Trophoblast cell (in vitro differentiated cells and primary cell): ENCODE measurements at regions not wholly inside any gene's neighbourhood (a gene's known extent, or its start where the extent isn't known, plus 50 kb on each side); places are given as distances from the start of the nearest gene placed in this dataset.

ENCODE experiments used
- DNase-seq, 2 donors: peaks; one replicate each; pipeline ENCODE4 v3.0.0-alpha.2; 2016
- H2AFZ ChIP-seq: 2 replicates; pipeline ENCODE4 v1.6.1; 2013; ENCODE audit warnings: low read length, moderate library complexity, mild to moderate bottlenecking; ENCODE audit not compliant: insufficient read depth, poor library complexity
- H2AK5ac ChIP-seq: 2 replicates; pipeline ENCODE4 v1.6.1; 2013; ENCODE audit warnings: mild to moderate bottlenecking, low read length
- H2BK120ac ChIP-seq: 2 replicates; pipeline ENCODE4 v1.6.1; 2013; ENCODE audit warnings: low read length, mild to moderate bottlenecking, moderate library complexity; ENCODE audit not compliant: insufficient read depth, poor library complexity
- H2BK12ac ChIP-seq: 2 replicates; pipeline ENCODE4 v1.6.1; 2013; ENCODE audit warnings: mild to moderate bottlenecking, low read length, moderate library complexity
- H2BK5ac ChIP-seq: 2 replicates; pipeline ENCODE4 v1.6.1; 2013; ENCODE audit warnings: low read length, low read depth, moderate library complexity, mild to moderate bottlenecking; ENCODE audit not compliant: poor library complexity
- H3K14ac ChIP-seq: 2 replicates; pipeline ENCODE4 v1.6.1; 2013; ENCODE audit warnings: mild to moderate bottlenecking, low read length
- H3K18ac ChIP-seq: 2 replicates; pipeline ENCODE4 v1.6.1; 2013; ENCODE audit warnings: mild to moderate bottlenecking, low read length
- H3K23ac ChIP-seq: 2 replicates; pipeline ENCODE4 v1.6.1; 2013; ENCODE audit warnings: low read length
- H3K27ac ChIP-seq: 2 replicates; pipeline ENCODE4 v1.5.1; 2013; ENCODE audit warnings: low read depth, mild to moderate bottlenecking, inconsistent platforms, low read length, moderate library complexity
- H3K27me3 ChIP-seq: 2 replicates; pipeline ENCODE4 v1.6.1; 2013; ENCODE audit warnings: inconsistent platforms, mild to moderate bottlenecking, low read length, moderate library complexity; ENCODE audit not compliant: insufficient read depth
- H3K36me3 ChIP-seq, 2 experiments: 1 replicate in 1 of 2; 2 replicates in 1 of 2; pipeline ENCODE4 v1.6.1; 2013; ENCODE audit warnings: low read length in 2 of 2, mild to moderate bottlenecking in 2 of 2, moderate library complexity in 1 of 2; ENCODE audit not compliant: insufficient read depth in 2 of 2, control insufficient read depth in 1 of 2
- H3K4ac ChIP-seq: 2 replicates; pipeline ENCODE4 v1.6.1; 2013; ENCODE audit warnings: low read depth, mild to moderate bottlenecking, low read length, moderate library complexity
- H3K4me1 ChIP-seq, 2 experiments: 1 replicate in 1 of 2; 2 replicates in 1 of 2; pipeline ENCODE4 v1.6.1; 2013; ENCODE audit warnings: low read length in 2 of 2, mild to moderate bottlenecking in 2 of 2, moderate library complexity in 1 of 2; ENCODE audit not compliant: insufficient read depth in 2 of 2, control insufficient read depth in 1 of 2
- H3K4me2 ChIP-seq: 2 replicates; pipeline ENCODE4 v1.6.1; 2013; ENCODE audit warnings: inconsistent platforms, mild to moderate bottlenecking, low read length, moderate library complexity
- H3K4me3 ChIP-seq: 2 replicates; pipeline ENCODE4 v1.5.1; 2013; ENCODE audit warnings: mild to moderate bottlenecking, low read depth, low read length, inconsistent platforms
- H3K79me1 ChIP-seq: one replicate; pipeline ENCODE4 v1.6.1; 2013; ENCODE audit warnings: low read length
- H3K79me2 ChIP-seq: 2 replicates; pipeline ENCODE4 v1.6.1; 2013; ENCODE audit warnings: low read length, mild to moderate bottlenecking; ENCODE audit not compliant: control insufficient read depth, insufficient read depth, poor library complexity
- H3K9ac ChIP-seq: 2 replicates; pipeline ENCODE4 v1.6.1; 2013; ENCODE audit warnings: mild to moderate bottlenecking, low read length
- H3K9me3 ChIP-seq: 2 replicates; pipeline ENCODE4 v1.6.1; 2013; ENCODE audit warnings: low read depth, mild to moderate bottlenecking, control low read depth, inconsistent platforms, low read length; ENCODE audit not compliant: insufficient read depth
- H4K12ac ChIP-seq: 2 replicates; pipeline ENCODE4 v1.6.1; 2013; ENCODE audit warnings: low read depth, mild to moderate bottlenecking, low read length, moderate library complexity
- H4K8ac ChIP-seq: 2 replicates; pipeline ENCODE4 v1.6.1; 2013; ENCODE audit warnings: low read depth, mild to moderate bottlenecking, low read length, moderate library complexity
- H4K91ac ChIP-seq: one replicate; pipeline ENCODE4 v1.6.1; 2013; ENCODE audit warnings: low read depth, mild to moderate bottlenecking, low read length, moderate library complexity
- WGBS: extraction: QIAGEN DNeasy Blood & Tissue Kit; methylation state at CpG from one replicate; pipeline ENCODE4 v1.1.7; 2013; ENCODE audit warnings: missing lambda C conversion rate; ENCODE audit not compliant: insufficient read length, insufficient coverage; ENCODE audit errors: extremely low coverage; 5-methylcytosine and 5-hydroxymethylcytosine counted together

DNA sequence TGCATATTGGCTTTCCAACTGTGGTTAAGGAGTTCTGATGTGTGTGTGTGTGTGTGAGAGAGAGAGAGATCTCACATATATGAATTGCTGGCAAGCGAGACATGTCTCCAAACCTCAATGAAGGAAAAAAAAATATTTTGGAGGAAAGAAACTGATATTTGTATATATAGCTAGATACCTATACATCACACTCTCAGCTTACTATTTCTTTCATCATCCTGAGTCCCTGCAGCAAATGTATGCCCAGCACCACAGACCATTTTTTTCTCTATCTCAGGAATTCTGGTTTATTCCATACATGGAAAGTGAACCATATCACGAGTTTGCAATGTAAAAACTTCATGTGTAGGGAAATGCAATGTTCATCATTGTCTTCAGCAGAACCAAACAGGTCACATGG lies 68.9 kb downstream of the MTERF1 start:
- no peaks in the 10 kb centered on the region for H3K27me3 ChIP-seq
- no peak overlapping the region for H4K8ac ChIP-seq
- no peak overlapping the region for H3K23ac ChIP-seq
- no peak for DNase-seq
- H2AFZ ChIP-seq, result no peak overlapping the region
- no peak overlapping the region for H3K18ac ChIP-seq
- no peaks in the 10 kb centered on the region for H3K79me1 ChIP-seq
- no peak overlapping the region for H3K9ac ChIP-seq
- H3K27ac ChIP-seq, result no peak overlapping the region
- no CpG with 5 or more reads among the region's 2 CpGs for WGBS
- no peak overlapping the region for H3K4me3 ChIP-seq
- H2BK5ac ChIP-seq, result no peak overlapping the region
- no peak overlapping the region for H3K4ac ChIP-seq
- no peak overlapping the region for H3K14ac ChIP-seq
- no peaks in the 10 kb centered on the region for H3K36me3 ChIP-seq
- no peak overlapping the region for H2AK5ac ChIP-seq
- no peak overlapping the region for H2BK120ac ChIP-seq
- H2BK12ac ChIP-seq, result no peak overlapping the region
- H3K79me2 ChIP-seq, result no peaks in the 10 kb centered on the region
- H3K9me3 ChIP-seq, result no peaks in the 10 kb centered on the region
- no peak overlapping the region for H4K12ac ChIP-seq
- H3K4me1 ChIP-seq, result no peaks in the 10 kb centered on the region
- no peak overlapping the region for H3K4me2 ChIP-seq
- H4K91ac ChIP-seq, result no peak overlapping the region

DNA sequence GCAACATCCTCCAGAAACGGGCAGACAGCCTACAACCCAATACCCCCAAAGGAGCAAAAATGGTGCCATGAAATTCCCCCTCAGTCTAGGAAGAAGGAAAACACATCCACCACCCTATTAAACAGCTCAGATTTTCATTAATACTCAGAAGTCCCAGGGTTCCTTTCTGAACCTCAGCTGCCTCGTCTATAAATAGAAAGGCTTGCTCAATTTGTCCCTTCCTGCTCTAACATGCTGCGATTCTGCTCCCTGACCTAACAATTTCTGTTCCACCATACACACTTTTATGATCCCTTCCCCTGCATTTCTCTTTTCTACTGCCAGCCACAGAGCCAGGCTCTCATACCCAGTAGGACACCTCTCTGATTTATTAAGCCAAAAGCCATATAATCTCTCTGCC lies 68.1 kb downstream of the MTERF1 start:
- no peak overlapping the region for H2BK5ac ChIP-seq
- WGBS, result no CpG with 5 or more reads among the region's 3 CpGs
- H3K4me2 ChIP-seq, result no peak overlapping the region
- no peak overlapping the region for H4K12ac ChIP-seq
- H4K91ac ChIP-seq, result no peak overlapping the region
- H3K27me3 ChIP-seq, result no peaks in the 10 kb centered on the region
- H3K4me3 ChIP-seq, result no peak overlapping the region
- H3K79me2 ChIP-seq, result no peaks in the 10 kb centered on the region
- no peaks in the 10 kb centered on the region for H3K36me3 ChIP-seq
- H3K79me1 ChIP-seq, result no peaks in the 10 kb centered on the region
- no peak overlapping the region for H3K14ac ChIP-seq
- H2AK5ac ChIP-seq, result no peak overlapping the region
- no peak overlapping the region for H3K23ac ChIP-seq
- no peak overlapping the region for H4K8ac ChIP-seq
- H3K9me3 ChIP-seq, result no peaks in the 10 kb centered on the region
- H2BK120ac ChIP-seq, result no peak overlapping the region
- H3K18ac ChIP-seq, result no peak overlapping the region
- no peak overlapping the region for H2BK12ac ChIP-seq
- DNase-seq, result no peak
- H3K4ac ChIP-seq, result no peak overlapping the region
- no peak overlapping the region for H2AFZ ChIP-seq
- no peaks in the 10 kb centered on the region for H3K4me1 ChIP-seq
- H3K9ac ChIP-seq, result no peak overlapping the region
- no peak overlapping the region for H3K27ac ChIP-seq

DNA sequence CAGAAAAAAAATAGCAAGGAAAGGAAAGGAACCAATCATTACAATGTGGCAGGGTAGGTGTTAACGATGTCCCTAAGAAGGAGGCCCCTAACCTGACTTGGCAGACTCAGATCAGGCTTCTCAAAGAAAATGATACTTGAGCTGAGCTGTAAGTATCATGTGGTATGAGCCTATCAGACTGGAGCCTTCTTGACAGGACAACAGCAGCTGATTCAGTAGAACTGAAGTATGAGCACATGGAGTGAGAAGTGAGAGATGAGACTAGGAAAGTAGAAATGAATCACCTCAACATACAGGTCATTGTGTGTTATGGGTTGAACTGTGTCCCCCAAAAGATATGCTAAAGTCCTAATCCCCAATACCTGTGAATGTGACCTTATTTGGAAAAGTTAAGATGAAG lies 66.3 kb downstream of the MTERF1 start:
- Histone ChIP-seq H3K9me3 (no peaks in the 10 kb centered on the region), H3K79me1 (no peaks in the 10 kb centered on the region), H2BK5ac (no peak overlapping the region), H4K12ac (no peak overlapping the region), H3K4me1 (no peaks in the 10 kb centered on the region), H2BK120ac (no peak overlapping the region), H3K4me2 (no peak overlapping the region), H3K36me3 (no peaks in the 10 kb centered on the region), H3K14ac (no peak overlapping the region), H4K8ac (no peak overlapping the region), H3K79me2 (no peaks in the 10 kb centered on the region), H2AFZ (no peak overlapping the region), H3K18ac (no peak overlapping the region), H3K23ac (no peak overlapping the region), H3K27me3 (no peaks in the 10 kb centered on the region), H2AK5ac (no peak overlapping the region), H3K4me3 (no peak overlapping the region), H3K27ac (no peak overlapping the region), H2BK12ac (no peak overlapping the region), H4K91ac (no peak overlapping the region), H3K9ac (no peak overlapping the region), H3K4ac (no peak overlapping the region)
- DNase-seq, result no peak
- no CpG with 5 or more reads among the region's 1 CpG for WGBS
